H9 (cell line): ENCODE measurements at regions not wholly inside any gene's neighbourhood (a gene's known extent, or its start where the extent isn't known, plus 50 kb on each side); places are given as distances from the start of the nearest gene placed in this dataset.

Source experiments
- DNase-seq: peaks from one replicate; pipeline ENCODE4 v3.0.0-alpha.2; 2017
- H2AFZ ChIP-seq: one replicate; pipeline ENCODE4 v1.6.1; 2013; ENCODE audit warnings: mild to moderate bottlenecking, low read length, control low read depth, moderate library complexity
- H2AK5ac ChIP-seq: 2 replicates; pipeline ENCODE4 v1.6.1; 2013; ENCODE audit warnings: low read length, control low read depth, mixed read lengths; ENCODE audit not compliant: insufficient read length
- H2BK120ac ChIP-seq: one replicate; pipeline ENCODE4 v1.6.1; 2013; ENCODE audit warnings: low read depth, mild to moderate bottlenecking, low read length, control low read depth, inconsistent platforms; ENCODE audit not compliant: poor library complexity, severe bottlenecking
- H2BK12ac ChIP-seq: 2 replicates; pipeline ENCODE4 v1.6.1; 2013; ENCODE audit warnings: low read length, control low read depth, mixed read lengths, low read depth; ENCODE audit not compliant: insufficient read length
- H2BK15ac ChIP-seq: 2 replicates; pipeline ENCODE4 v1.6.1; 2013; ENCODE audit warnings: low read depth, low read length, control low read depth
- H2BK20ac ChIP-seq: one replicate; pipeline ENCODE4 v1.6.1; 2013; ENCODE audit warnings: low read depth, mild to moderate bottlenecking, low read length, control low read depth, inconsistent platforms; ENCODE audit not compliant: poor library complexity, severe bottlenecking
- H2BK5ac ChIP-seq: 2 replicates; pipeline ENCODE4 v1.6.1; 2013; ENCODE audit warnings: low read length, control low read depth, mixed read lengths; ENCODE audit not compliant: insufficient read length
- H3K14ac ChIP-seq: 2 replicates; pipeline ENCODE4 v1.6.1; 2013; ENCODE audit warnings: low read length, control low read depth; ENCODE audit not compliant: insufficient read depth
- H3K18ac ChIP-seq: 2 replicates; pipeline ENCODE4 v1.6.1; 2013; ENCODE audit warnings: low read depth, mild to moderate bottlenecking, mixed read lengths, low read length, control low read depth; ENCODE audit not compliant: insufficient read length
- H3K23ac ChIP-seq: 2 replicates; pipeline ENCODE4 v1.6.1; 2013; ENCODE audit warnings: low read length, control low read depth, mixed read lengths, low read depth; ENCODE audit not compliant: insufficient read length
- H3K23me2 ChIP-seq: 2 replicates; pipeline ENCODE4 v1.6.1; 2013; ENCODE audit warnings: low read depth, mild to moderate bottlenecking, mixed read lengths, low read length, control low read depth; ENCODE audit not compliant: insufficient read length, poor library complexity, severe bottlenecking
- H3K27ac ChIP-seq: 2 replicates; pipeline ENCODE4 v1.5.1; 2013; ENCODE audit warnings: low read length, control low read depth, mixed read lengths, low read depth; ENCODE audit not compliant: insufficient read length
- H3K27me3 ChIP-seq: 2 replicates; pipeline ENCODE4 v1.6.1; 2013; ENCODE audit warnings: low read length, control low read depth, inconsistent platforms; ENCODE audit not compliant: insufficient read depth
- H3K4ac ChIP-seq: 2 replicates; pipeline ENCODE4 v1.6.1; 2013; ENCODE audit warnings: low read depth, mild to moderate bottlenecking, control low read depth, inconsistent platforms, low read length, moderate library complexity
- H3K4me1 ChIP-seq: 2 replicates; pipeline ENCODE4 v1.6.1; 2013; ENCODE audit warnings: low read length, control low read depth, inconsistent platforms; ENCODE audit not compliant: insufficient read depth
- H3K4me2 ChIP-seq: 2 replicates; pipeline ENCODE4 v1.6.1; 2013; ENCODE audit warnings: low read length, control low read depth, mixed read lengths; ENCODE audit not compliant: insufficient read length, insufficient read depth
- H3K56ac ChIP-seq: 2 replicates; pipeline ENCODE4 v1.6.1; 2013; ENCODE audit warnings: low read depth, mild to moderate bottlenecking, mixed read lengths, low read length, control low read depth; ENCODE audit not compliant: insufficient read length
- H3K79me1 ChIP-seq: 2 replicates; pipeline ENCODE4 v1.6.1; 2013; ENCODE audit warnings: low read depth, mild to moderate bottlenecking, moderate library complexity, low read length, control low read depth, inconsistent platforms; ENCODE audit not compliant: insufficient read depth, poor library complexity, severe bottlenecking
- H3K79me2 ChIP-seq: 2 replicates; pipeline ENCODE4 v1.6.1; 2013; ENCODE audit warnings: low read length, control low read depth, inconsistent platforms; ENCODE audit not compliant: insufficient read depth
- H3K9ac ChIP-seq: 2 replicates; pipeline ENCODE4 v1.6.1; 2013; ENCODE audit warnings: low read length, control low read depth, mixed read lengths; ENCODE audit not compliant: insufficient read length; ENCODE audit errors: extremely low read depth
- H3K9me3 ChIP-seq: one replicate; pipeline ENCODE4 v1.6.1; 2013; ENCODE audit warnings: low read depth, low read length, inconsistent platforms; ENCODE audit not compliant: control insufficient read depth
- H3T11ph ChIP-seq: one replicate; pipeline ENCODE4 v1.6.1; 2013; ENCODE audit warnings: mild to moderate bottlenecking, low read length, control low read depth, inconsistent platforms
- H4K20me1 ChIP-seq: one replicate; pipeline ENCODE4 v1.6.1; 2013; ENCODE audit not compliant: control insufficient read depth, insufficient read length, insufficient read depth
- H4K5ac ChIP-seq: 2 replicates; pipeline ENCODE4 v1.6.1; 2013; ENCODE audit warnings: low read depth, mild to moderate bottlenecking, mixed read lengths, low read length, control low read depth; ENCODE audit not compliant: insufficient read length
- H4K8ac ChIP-seq: replicated peaks from 2 replicates; pipeline ENCODE4 v1.6.1; 2013; ENCODE audit warnings: low read length, control low read depth, mixed read lengths, low read depth; ENCODE audit not compliant: insufficient read length
- H4K91ac ChIP-seq: 2 replicates; pipeline ENCODE4 v1.6.1; 2013; ENCODE audit warnings: low read depth, mild to moderate bottlenecking, moderate library complexity, mixed read lengths, low read length, control low read depth; ENCODE audit not compliant: insufficient read length
- H3K27ac Mint-ChIP-seq, 3 experiments: 2 replicates in 2 of 3; 3 replicates in 1 of 3; pipeline ENCODE4 v1.8.0; 2020 to 2021; ENCODE audit warnings: mixed read lengths in 3 of 3, mild to moderate bottlenecking in 1 of 3, moderate library complexity in 1 of 3
- H3K27me3 Mint-ChIP-seq: 2 replicates; pipeline ENCODE4 v1.8.0; 2021; ENCODE audit warnings: low read depth, mild to moderate bottlenecking, moderate library complexity, mixed read lengths
- H3K36me3 Mint-ChIP-seq, 3 experiments: 2 replicates in 2 of 3; 3 replicates in 1 of 3; pipeline ENCODE4 v1.8.0; 2020 to 2021; ENCODE audit warnings: low read depth in 3 of 3, mixed read lengths in 3 of 3; ENCODE audit not compliant: insufficient read depth in 1 of 3
- H3K4me1 Mint-ChIP-seq, 2 experiments: 2 replicates each; pipeline ENCODE4 v1.8.0; 2020; ENCODE audit warnings: mixed read lengths in 2 of 2
- H3K4me3 Mint-ChIP-seq, 2 experiments: 2 replicates in 1 of 2; 3 replicates in 1 of 2; pipeline ENCODE4 v1.8.0; 2020 to 2021; ENCODE audit warnings: mild to moderate bottlenecking in 2 of 2, mixed read lengths in 2 of 2, moderate library complexity in 1 of 2
- H3K9me3 Mint-ChIP-seq, 2 experiments: 2 replicates in 1 of 2; 3 replicates in 1 of 2; pipeline ENCODE4 v1.8.0; 2020; ENCODE audit warnings: mild to moderate bottlenecking in 2 of 2, mixed read lengths in 2 of 2, moderate library complexity in 1 of 2
- WGBS: extraction: QIAGEN DNeasy Blood & Tissue Kit; methylation state at CpG from one replicate; pipeline ENCODE4 v1.1.7; 2013; ENCODE audit warnings: missing lambda C conversion rate, low lambda C conversion rate, mixed read lengths; ENCODE audit not compliant: insufficient read length; ENCODE audit errors: extremely low coverage; 5-methylcytosine and 5-hydroxymethylcytosine counted together
- TF ChIP-seq, protein P1 (sequence below): fragments of 200-600 bp; sonication (generic); conservative IDR thresholded peaks from 3 replicates; pipeline ENCODE4 v1.8.0; 2021; ENCODE audit warnings: antibody characterized with exemption, mild to moderate bottlenecking

DNA sequence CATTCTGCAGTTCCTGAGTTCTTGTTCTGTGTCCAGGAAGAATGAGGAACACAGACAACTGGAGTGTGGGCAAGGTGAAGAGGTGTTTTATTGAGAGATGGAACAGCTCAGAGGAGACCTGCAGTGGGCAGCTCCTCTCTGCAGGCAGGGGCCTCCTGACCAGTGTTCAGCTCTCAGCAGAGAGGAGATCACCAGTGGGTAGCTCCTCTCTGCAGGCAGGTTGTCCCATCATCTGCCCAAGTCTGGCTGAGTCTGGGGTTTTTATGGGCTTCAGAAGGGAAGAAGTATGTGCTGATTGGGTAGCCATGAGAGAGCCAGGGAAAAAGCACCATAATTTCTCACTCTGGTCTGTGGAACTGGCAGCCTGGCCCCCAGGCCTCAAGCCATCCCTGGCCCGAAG lies 56.0 kb upstream of the RASGEF1B start:
- H4K91ac ChIP-seq: no peak overlapping the region
- no peak overlapping the region for H2BK20ac ChIP-seq
- no peak overlapping the region for H2BK120ac ChIP-seq
- no peak overlapping the region for H3K18ac ChIP-seq
- no peak overlapping the region for H2BK15ac ChIP-seq
- no peak overlapping the region for H2BK12ac ChIP-seq
- no peak overlapping the region for H3K14ac ChIP-seq
- no peaks in the 10 kb centered on the region for H3K9me3 ChIP-seq
- H4K5ac ChIP-seq: no peak overlapping the region
- no peak overlapping the region for H3K4me2 ChIP-seq
- H4K8ac ChIP-seq: no peak overlapping the region
- H3K4ac ChIP-seq: no peak overlapping the region
- H3K27ac Mint-ChIP-seq: no peak overlapping the region
- no peak overlapping the region for H3K9ac ChIP-seq
- no peaks in the 10 kb centered on the region for H3K79me2 ChIP-seq
- no peaks in the 10 kb centered on the region for H3K23me2 ChIP-seq
- H3K9me3 Mint-ChIP-seq: no peaks in the 10 kb centered on the region
- H3T11ph ChIP-seq: no peak overlapping the region
- H4K20me1 ChIP-seq: no peaks in the 10 kb centered on the region
- no CpG with 5 or more reads among the region's 1 CpG for WGBS
- H3K23ac ChIP-seq: no peak overlapping the region
- H3K4me1 ChIP-seq: no peaks in the 10 kb centered on the region
- no peak overlapping the region for H2AK5ac ChIP-seq
- H3K27ac ChIP-seq: no peak overlapping the region
- no peaks in the 10 kb centered on the region for H3K27me3 ChIP-seq
- H3K56ac ChIP-seq: no peak overlapping the region
- no peaks in the 10 kb centered on the region for H3K79me1 ChIP-seq
- DNase-seq: no peak
- no peak overlapping the region; a peak in 1 of 5 replicates for H3K4me3 Mint-ChIP-seq
- no peaks in the 10 kb centered on the region for H3K36me3 Mint-ChIP-seq
- TF ChIP-seq, protein P1, sequence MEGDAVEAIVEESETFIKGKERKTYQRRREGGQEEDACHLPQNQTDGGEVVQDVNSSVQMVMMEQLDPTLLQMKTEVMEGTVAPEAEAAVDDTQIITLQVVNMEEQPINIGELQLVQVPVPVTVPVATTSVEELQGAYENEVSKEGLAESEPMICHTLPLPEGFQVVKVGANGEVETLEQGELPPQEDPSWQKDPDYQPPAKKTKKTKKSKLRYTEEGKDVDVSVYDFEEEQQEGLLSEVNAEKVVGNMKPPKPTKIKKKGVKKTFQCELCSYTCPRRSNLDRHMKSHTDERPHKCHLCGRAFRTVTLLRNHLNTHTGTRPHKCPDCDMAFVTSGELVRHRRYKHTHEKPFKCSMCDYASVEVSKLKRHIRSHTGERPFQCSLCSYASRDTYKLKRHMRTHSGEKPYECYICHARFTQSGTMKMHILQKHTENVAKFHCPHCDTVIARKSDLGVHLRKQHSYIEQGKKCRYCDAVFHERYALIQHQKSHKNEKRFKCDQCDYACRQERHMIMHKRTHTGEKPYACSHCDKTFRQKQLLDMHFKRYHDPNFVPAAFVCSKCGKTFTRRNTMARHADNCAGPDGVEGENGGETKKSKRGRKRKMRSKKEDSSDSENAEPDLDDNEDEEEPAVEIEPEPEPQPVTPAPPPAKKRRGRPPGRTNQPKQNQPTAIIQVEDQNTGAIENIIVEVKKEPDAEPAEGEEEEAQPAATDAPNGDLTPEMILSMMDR: no peak
- no peak overlapping the region for H2BK5ac ChIP-seq
- peaks cover 2% of the 10 kb centered on the region for H3K27me3 Mint-ChIP-seq
- peaks cover 3 to 6% of the 10 kb centered on the region in 2 experiments; a peak in 2 of 4 replicates for H3K4me1 Mint-ChIP-seq
- H2AFZ ChIP-seq: no peak overlapping the region
